GM21515 (cell line): ENCODE measurements at regions not wholly inside any gene's neighbourhood (a gene's known extent, or its start where the extent isn't known, plus 50 kb on each side); places are given as distances from the start of the nearest gene placed in this dataset.

Experiments used
- ATAC-seq: cut with Tn5 transposase; IDR thresholded peaks from one replicate; pipeline ENCODE4 v1.9.1; 2021; ENCODE audit not compliant: unreplicated experiment

GRCh38 chr6:91126876-91127275 lies 540.0 kb upstream of the MAP3K7 start:
- ATAC-seq: no peak

GRCh38 chr6:91117550-91117949 lies 530.7 kb upstream of the MAP3K7 start:
- no peak for ATAC-seq

GRCh38 chr6:91114123-91114708 lies 527.3 kb upstream of the MAP3K7 start:
- ATAC-seq: no peak

GRCh38 chr6:91106083-91106482 lies 519.2 kb upstream of the MAP3K7 start:
- ATAC-seq: no peak

- no peak for ATAC-seq
Measured at GRCh38 chr6:91105532-91105931, 518.7 kb upstream of the MAP3K7 start.

GRCh38 chr6:91099479-91099878 lies 512.6 kb upstream of the MAP3K7 start:
- no peak for ATAC-seq

GRCh38 chr6:91098006-91098405 lies 511.1 kb upstream of the MAP3K7 start:
- ATAC-seq: no peak

GRCh38 chr6:91097364-91097763 lies 510.5 kb upstream of the MAP3K7 start:
- ATAC-seq: no peak

- ATAC-seq: no peak
Measured at GRCh38 chr6:91094806-91095475, 508.1 kb upstream of the MAP3K7 start.

GRCh38 chr6:91094341-91094740 lies 507.5 kb upstream of the MAP3K7 start:
- ATAC-seq: no peak

GRCh38 chr6:91088976-91089375 lies 502.1 kb upstream of the MAP3K7 start:
- no peak for ATAC-seq

- ATAC-seq: no peak
Measured at GRCh38 chr6:91088515-91088914, 501.6 kb upstream of the MAP3K7 start.

GRCh38 chr6:91087908-91088307 lies 501.0 kb upstream of the MAP3K7 start:
- no peak for ATAC-seq

- ATAC-seq: no peak
Measured at GRCh38 chr6:91083211-91083610, 496.3 kb upstream of the MAP3K7 start.

GRCh38 chr6:91082311-91082832 lies 495.5 kb upstream of the MAP3K7 start:
- ATAC-seq: no peak

- ATAC-seq: peak; percentile 71
Measured at GRCh38 chr6:91081452-91082067, 494.7 kb upstream of the MAP3K7 start.

GRCh38 chr6:91080871-91081270 lies 494.0 kb upstream of the MAP3K7 start:
- ATAC-seq: no peak

- ATAC-seq: no peak
Measured at GRCh38 chr6:91079969-91080368, 493.1 kb upstream of the MAP3K7 start.

GRCh38 chr6:91075244-91075976 lies 488.5 kb upstream of the MAP3K7 start:
- ATAC-seq: no peak

GRCh38 chr6:91063362-91063761 lies 476.5 kb upstream of the MAP3K7 start:
- ATAC-seq: no peak

GRCh38 chr6:91057689-91058088 lies 470.8 kb upstream of the MAP3K7 start:
- ATAC-seq: no peak

GRCh38 chr6:91055959-91056358 lies 469.1 kb upstream of the MAP3K7 start:
- ATAC-seq: no peak
